IPS DF 19.7 (cell line): ENCODE measurements at regions not wholly inside any gene's neighbourhood (a gene's known extent, or its start where the extent isn't known, plus 50 kb on each side); places are given as distances from the start of the nearest gene placed in this dataset.

Experiments
- DNase-seq: peaks from one replicate; pipeline ENCODE4 v3.0.0-alpha.2; 2013; ENCODE audit warnings: low read depth, low spot score

DNA sequence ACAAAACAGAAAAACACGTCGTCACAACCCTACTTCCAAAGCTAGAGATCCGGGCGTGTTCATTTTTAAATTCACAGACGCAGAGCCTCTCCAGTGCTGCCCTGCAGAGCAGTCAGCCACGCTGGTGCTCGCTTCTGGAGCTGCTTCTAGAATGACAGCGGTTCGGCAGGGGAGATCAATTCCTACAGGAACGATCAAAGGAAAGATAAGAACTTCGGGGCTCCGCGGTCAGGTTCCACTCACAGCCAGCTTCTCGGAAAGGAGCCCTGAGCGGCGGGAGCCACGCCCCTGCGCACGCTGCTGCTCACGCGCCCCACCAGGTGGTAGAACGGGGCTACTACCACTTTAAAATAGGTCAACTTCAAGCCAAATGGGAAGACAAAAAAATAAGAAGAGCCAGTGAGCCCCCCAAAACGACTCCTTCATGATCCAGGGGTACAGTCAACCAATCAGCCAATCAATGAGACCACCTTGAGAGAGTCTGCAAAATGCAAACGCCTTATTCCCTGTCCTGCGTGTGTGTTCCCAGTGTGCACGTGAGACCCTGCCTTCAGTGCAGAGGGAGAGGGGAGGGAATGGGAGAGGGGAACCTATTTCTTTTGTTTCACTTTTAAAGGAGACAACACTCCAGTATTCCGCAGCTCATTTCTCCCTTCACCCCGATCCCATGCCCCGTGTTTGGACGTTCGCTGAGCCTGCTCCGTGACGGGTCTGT, 209.7 kb downstream of the RBFOX3 start:
- peak; percentile 42 for DNase-seq

DNA sequence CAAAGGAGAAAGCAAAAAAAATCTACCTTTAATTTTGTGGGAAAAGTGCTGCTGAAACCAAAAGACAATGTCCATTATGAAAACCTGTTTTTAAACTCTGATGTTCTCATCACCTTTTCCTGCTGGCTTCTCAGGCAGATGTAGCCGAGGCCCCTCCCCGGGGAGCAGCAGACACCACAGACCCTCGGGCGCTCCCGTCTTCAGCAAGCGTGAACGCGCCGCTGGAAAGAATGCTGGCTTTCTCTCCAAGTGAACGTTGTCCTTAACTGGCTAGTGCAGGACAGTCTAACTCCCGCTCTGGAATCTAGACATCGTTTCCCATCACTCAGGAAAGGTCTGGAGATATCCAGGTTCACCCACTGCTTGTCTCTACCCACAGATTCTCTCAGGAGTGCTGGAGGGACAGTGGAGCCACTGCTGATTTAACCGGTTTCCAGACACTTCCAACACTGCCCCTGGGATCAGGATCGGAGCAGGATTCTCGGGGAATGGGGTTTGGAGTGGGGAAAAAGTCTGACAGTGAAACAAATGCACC, 211.2 kb downstream of the RBFOX3 start:
- no peak for DNase-seq

DNA sequence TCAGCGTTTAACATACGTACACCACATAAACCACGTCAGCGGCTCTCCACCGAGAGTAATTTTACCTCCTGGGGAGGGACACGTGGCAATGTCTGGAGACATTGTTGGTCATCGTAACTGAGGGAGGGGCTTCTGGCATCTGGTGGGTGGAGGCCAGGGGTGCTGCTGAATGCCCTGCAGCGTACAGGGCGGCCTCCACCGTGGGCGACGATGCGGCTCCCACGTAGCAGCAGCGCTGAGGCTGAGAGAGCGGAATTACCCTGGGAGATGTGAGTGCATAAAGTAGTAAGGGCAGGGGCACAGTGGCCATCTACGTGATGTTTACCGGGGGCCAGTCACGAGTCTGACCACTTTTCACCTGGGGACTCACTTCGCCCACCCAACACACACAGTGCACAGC, 212.4 kb downstream of the RBFOX3 start:
- no peak for DNase-seq

DNA sequence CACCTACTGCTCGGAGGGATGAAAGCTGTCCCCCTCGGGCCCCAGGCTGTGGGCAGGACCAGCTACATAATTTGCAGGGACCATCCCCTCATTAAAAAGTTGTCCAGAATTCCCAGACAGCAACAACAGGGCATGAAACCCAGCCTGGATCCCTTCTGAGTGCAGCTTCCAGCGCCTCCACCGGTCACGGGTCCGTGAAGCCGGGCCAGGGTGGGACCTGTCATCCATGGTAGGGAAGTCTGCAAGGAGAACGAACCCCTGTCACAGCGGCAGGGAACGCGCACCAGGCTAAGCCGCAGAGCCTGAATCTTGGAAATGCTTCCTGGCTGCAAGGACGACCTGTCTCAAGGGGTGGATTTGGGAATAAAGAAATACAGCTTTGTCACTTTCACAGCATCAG, 214.2 kb downstream of the RBFOX3 start:
- no peak for DNase-seq

DNA sequence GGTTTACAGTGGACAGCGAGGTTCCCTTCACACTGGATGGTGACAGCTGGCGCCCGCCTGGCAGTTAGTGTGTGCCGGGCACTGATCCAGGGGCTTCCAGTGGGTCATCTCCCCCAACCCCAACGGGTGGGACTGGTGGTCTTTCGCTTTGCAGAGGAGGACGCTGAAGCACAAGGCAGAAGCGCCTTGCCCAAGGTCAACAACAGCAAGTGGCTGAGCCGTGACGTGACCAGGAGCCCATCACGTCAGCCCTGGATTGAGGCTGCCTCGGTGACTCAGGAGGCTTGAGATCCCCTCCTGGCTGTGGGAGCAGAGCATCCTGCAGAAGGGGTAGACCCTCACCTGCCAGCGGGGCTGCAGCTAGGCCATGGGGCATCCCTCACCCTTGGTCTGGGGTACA, 215.3 kb downstream of the RBFOX3 start:
- no peak for DNase-seq

DNA sequence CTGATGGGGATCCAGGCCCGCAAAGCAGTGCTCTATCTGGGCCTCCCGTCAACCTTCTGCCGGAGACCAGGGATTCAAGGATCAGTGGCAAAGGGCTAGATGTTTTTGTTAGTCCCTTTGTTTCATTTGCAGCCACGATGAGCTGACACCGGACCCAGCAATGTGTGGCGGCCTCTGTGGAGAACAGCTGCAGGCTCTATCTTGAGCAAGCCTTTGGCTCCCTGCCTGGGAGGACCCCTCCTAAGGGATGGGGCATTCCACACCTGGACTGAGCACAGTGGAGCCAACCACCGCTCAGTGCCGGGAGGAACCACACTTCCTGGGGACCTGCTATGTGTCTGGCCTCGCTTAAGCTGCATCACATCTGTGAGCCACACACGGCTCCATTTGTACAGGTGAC, 215.8 kb downstream of the RBFOX3 start:
- no peak for DNase-seq

DNA sequence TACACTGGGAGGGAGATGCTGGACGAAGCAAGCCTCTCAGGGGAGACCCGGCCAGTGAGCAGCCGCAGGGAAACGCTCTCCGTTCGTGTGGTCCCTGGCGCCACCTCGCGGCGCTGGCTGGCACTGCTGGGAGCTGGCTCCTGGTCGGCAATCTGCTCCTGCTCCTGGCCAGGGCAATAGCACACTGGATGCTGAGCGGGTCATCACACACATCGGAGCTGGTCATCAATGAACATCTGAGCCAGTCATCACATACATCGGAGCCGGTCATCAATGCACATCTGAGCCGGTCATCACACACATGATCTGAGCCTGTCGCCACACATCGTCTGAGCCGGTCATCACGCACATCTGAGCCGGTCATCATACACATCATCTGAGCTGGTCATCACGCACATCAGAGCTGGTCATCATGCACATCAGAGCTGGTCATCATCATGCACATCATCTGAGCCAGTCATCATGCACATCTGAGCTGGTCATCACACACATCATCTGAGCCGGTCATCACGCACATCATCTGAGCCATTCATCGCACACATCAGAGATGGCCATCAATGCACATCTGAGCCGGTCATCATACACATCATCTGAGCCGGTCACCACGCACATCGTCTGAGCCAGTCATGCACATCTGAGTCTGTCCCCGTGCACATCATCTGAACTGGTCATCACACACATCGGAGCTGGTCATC, 217.3 kb downstream of the RBFOX3 start:
- DNase-seq, result peak; percentile 15

DNA sequence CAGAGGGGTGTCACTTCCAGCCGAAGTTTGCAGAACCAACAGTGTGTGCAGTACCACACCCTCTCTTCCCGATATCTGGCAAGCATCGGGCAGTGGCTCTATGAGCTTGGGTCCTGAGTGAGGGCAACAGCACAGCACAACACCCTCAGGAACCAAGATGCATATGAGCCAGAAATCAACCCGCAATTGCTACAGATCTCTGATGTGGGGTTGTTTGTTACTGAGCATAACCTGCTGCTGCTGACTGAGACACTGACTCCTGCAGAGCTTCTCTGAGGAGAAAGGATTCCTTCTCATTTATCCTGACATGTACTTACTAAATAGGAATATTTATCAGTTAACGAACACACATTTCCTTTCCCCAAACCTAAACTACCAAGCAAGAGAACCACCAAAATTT, 218.3 kb downstream of the RBFOX3 start:
- no peak for DNase-seq

DNA sequence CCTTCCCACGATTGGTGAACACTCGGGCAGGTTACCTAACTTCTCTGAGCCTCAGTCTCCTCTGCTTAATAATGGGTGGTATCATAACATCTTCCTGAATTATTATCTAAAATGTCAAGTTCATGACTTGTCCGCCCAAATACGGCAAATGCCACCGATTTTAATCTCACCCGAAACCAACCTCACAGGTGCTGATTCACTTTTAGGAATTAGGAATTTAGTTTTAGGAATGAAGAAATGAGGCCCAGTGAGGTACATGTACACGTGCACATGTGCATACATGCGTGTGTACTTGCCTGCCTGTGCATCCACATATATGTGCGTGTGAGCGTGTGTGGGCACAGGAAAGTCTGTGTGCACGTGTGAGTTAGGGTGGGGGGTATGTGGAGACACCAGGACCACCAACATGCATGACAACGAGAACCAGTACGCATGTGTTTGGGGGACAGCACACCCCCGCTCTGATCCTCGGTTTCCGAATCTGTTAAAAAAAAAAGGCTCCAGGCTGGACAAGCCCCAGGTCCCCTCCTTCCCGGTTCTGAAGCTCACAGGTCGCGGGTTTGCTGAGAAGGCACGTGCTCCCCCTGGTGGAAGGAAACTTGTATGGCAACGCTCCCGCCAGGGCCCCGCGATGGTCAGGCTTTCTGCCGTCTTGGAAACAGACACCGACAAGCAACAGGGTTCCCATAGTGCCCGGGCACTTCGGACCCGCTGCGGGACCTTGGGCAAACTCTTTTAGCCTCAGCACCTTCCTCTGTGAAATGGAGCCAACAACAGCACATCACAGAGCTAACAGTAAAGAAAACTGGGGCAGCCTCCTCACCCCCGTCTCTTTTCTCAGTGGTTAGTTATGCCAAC, 219.2 kb downstream of the RBFOX3 start:
- peak; percentile 28 for DNase-seq

DNA sequence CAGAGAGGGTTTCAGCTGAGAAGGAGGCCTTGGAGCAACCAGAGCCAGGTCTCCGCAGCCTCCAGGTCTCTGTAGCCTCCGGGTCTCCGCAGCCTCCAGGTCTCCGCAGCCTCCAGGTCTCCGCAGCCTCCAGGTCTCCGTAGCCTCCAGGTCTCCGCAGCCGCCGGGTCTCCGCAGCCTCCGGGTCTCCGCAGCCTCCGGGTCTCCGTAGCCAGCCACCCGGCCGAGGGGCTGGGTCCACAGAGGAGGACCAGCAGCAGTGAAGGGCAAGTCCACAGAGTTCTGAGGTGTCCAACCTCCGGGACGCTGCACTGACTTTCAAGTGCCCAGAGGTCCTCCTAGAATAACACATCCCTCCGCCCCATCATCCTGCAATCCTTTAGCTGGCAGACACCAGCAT, 221.0 kb downstream of the RBFOX3 start:
- no peak for DNase-seq

DNA sequence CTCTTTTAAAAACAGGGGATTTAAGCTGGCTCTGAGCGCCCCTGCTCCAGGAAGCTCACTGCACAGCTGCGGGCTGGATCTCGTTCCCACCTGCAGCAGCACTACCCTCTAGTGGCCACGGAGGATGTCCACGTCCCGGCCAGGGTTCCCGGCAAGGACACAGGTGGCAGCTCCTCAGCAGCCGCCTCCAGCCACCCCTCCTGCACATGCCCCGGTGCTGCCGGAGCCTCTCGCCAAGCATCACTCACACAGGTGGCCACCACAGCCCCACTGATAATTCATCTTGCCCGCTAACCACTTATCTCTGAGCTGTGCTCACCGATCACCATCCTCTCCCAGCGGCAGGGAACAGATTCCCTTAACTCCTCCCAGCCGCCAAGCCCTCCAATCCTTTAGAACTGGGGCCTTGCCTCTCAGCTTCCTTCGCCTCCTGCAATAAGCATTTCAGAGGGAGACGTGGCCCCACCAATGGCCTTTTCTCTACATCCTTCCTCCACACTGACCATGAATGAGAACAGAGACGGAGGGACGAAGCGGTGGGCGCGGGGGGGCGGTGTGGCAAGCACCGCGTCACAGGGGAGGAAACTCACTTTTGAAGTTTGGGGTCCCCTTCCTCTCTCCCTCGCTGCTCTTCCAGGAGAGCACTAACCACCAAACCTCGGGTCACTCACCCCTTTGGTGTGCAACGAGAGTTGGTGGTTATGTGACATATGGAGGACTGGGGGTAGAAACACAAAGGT, 222.1 kb downstream of the RBFOX3 start:
- DNase-seq, result no peak

DNA sequence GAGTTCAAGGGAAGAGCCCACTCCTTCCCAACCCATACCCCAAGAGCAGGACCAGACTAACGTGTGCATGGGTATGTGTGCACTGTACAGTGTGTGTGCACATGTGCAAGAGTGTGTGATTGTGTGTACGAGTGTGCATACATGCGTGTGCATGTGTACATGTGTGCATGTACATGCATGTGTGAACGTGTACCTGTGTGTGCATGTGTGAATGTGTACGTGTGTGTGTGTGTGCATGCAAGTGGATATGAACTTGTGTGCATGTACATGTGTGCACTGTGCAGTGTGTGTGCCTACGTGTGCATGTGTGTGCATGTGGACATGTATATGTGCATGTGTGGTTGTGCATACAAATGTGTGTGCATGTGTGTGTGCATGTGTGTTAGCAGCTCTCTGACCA, 223.1 kb downstream of the RBFOX3 start:
- DNase-seq, result no peak

DNA sequence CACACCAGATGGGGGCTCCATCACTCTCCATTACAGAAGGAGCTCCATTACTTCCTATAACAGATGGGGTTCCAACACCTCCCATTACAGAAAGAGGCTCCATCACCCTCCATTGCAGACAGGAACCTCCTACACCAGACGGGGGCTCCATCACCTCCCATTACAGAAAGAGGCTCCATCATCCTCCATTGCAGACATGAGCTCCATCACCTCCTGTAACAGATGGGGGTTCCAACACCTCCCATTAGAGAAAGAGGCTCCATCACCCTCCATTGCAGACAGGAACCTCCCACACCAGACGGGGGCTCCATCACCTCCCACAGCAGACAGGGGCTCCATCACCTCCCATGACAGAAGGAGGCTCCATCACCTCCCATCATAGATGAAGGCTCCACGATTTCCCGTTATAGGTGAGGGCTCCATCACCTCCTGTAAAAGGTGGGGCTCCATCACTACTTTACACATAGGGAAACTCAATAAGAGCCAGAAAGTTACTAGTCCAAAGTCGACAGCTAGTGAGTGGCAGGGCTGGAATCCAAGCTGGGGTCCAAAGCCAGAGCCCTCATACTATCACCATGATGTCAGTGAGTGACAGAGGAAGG, 224.8 kb downstream of the RBFOX3 start:
- DNase-seq, result no peak

DNA sequence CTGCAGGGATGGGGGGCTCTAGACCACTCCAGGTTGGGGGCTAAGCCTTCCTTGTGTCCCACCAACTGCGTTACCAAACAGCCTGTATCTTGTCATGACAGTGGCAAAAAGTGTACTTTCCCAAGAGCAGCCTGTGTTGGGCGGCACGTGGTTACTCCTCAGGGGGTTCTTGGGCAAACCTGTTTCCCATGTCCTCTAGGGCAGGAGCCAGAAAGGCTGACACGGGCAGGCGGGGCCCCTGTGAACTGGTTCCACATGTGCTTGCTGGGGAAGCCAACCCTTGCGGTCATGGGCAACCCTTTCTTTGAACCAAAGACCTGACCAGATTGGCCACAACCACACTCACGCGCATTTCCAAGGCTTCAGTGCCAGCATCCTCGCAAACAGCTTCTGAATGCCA, 228.5 kb downstream of the RBFOX3 start:
- DNase-seq, result no peak

DNA sequence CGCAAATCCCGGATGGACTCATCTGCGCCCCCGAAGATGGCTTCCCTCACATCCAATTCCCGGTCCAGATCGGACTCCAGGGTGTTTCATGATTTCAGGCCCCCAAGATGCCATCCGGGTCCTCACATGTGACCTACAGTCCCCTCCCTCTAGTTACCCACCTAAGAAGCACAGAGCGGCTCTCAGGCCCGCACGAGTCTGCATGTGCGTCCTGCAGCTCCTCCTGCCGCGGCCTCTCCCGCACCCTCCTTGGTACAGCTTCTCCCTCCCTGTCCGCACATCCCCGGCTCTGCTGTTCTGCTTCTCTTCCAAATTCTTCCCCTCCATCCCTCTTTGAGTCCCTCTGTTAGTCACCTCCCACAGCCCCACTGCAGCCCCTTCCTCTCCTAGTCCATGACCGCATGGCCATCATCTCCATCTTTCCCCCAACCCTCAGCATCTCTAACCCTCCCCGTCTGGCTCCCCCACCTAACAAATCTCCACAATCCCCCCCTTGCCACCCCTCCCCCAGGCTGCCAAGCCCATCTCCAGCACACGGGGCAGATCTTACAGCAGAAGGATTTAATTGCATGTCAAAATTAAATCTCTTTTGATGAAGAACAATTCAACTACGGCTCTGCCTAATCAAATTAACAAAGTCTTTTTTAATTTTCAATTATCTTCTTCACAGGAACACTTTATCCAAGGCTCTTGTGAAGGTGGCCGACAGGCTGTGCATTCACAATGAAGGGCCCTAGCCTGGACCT, 231.0 kb downstream of the RBFOX3 start:
- DNase-seq, result no peak

DNA sequence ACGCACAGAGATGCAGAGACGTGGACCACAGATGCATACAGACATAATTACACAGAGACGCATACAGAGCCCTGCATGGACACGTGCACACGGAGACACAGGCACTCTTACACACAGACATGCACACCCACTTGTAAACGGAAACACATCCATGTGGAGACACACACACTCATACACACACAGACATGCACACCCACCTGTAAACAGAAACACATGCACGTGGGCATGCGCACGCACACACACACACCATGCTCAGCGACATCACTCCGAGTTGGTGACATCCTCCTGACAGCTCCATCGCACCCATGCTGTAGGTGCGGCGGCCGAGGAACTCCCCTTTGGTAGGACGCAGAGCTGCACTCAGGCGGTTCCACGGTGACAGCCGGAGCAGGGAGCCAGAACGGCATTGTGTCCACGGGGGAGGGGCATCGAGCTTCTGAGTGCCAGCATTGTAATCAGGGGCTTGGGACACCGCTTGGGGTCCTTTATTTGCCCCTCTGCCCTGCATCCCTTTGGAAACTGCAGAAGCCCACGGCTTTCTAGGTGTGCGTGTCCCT, 233.5 kb downstream of the RBFOX3 start:
- DNase-seq, result no peak

DNA sequence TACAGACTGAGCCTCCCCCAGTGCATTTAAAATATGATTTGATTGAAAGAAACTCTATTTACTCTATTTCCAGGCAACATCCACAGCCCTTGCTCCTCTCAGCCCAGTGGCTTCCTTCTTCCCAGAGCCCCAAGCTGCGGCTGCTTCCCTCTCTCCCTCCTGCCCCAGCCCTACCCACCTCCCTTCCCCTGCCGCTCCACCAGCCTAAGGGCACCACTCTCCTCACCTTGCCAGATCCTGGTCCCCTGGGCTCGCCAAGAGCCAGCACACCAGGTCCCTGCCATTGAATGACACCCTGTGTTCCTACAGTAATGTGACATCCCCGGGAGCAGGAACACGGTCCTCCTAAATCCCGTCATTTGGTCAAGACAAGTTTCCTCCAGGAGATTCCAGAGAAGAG, 236.0 kb downstream of the RBFOX3 start:
- DNase-seq, result no peak

DNA sequence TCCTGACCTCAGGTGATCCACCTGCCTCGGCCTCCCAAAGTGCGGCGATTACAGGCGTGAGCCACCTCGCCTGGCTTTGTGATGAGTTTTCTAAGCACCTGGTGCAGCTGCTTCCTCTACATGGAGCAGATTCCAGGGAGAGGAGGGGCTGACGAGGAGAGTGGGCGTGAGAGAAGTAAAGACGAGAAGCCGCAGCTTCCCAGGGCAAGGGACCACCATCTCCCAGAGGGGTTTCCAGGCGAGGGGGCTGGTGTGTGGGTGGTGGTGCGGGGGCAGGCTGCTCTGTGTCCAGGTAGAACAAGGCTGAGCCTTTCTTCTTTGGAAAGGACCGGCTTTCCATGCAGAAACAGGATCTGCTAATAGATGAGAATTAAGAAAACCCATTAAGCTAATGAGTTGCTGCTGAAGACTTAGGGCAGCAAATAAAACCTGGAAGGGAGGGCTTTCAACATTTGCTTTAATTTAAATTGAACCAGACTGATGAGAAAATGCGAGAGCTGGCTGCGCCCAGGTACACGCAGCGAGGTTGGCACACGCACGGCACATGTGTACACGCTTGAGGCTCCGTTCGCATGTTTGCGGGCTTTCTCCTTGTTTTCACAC, 236.7 kb downstream of the RBFOX3 start:
- no peak for DNase-seq

DNA sequence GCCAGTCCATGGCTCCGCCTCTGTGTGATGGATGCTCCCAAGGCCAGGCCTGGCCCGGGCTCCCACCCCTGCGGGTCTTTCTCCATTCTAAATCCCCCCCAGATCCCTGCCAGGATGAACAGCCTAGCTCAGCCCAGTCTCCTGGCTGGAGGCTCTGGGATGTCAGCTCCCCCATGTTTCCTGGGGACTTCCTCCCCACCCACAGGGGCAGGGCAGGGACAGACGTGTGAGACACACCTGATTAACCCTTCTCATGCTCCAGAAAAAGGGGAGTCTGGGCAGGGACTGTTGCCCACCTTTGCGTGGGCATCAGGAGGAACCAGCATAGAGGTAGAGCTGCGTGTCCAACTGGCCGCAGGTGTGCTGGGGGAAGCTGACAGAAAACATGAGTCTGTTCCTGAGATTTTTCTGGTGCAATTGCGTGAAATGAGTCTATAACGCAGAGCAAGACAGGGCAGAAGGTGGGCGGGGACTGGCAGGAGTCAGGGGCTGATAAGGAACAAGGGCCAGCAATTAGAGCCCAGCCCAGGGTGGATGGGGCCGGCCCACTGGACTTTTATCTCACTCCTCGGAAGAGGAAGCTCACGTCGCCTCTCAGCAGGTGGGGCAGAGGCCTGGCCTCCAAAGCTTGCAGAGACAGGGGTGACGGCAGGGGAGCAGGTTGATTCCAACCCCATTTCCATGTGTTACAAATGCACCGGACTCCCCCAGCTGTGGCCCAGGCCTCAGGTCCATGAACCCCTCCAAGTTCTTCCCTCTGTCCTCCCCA, 238.2 kb downstream of the RBFOX3 start:
- no peak for DNase-seq
